ENCODE measurements at regions not wholly inside any gene's neighbourhood (a gene's known extent, or its start where the extent isn't known, plus 50 kb on each side); places are given as distances from the start of the nearest gene placed in this dataset.

GRCh38 chr2:155456222-155456621, 757.7 kb downstream of the KCNJ3 start:
- no peak overlapping the region for H3K18ac ChIP-seq (ENCODE audit: low read length)

GRCh38 chr2:155442755-155443372, 744.4 kb downstream of the KCNJ3 start:
- H2BK120ac ChIP-seq (ENCODE audit: low read depth, low read length): no peak overlapping the region
- no peak overlapping the region for H2BK12ac ChIP-seq (ENCODE audit: low read length)
- H3K36me3 ChIP-seq (replicated peaks in 1 of 2; ENCODE audit: control insufficient read depth in 2 of 2, insufficient read depth in 2 of 2, low read length in 2 of 2): no peaks in the 10 kb centered on the region
- no peaks in the 10 kb centered on the region for H3K27me3 ChIP-seq (ENCODE audit: control insufficient read depth in 3 of 3, insufficient read depth in 3 of 3, low read depth in 1 of 3, low read length in 3 of 3)
- no peak overlapping the region for H3K14ac ChIP-seq (ENCODE audit: low read length)
- no peak overlapping the region for H3K9ac ChIP-seq (ENCODE audit: low read depth, low read length, poor library complexity)
- no peak overlapping the region for H2BK15ac ChIP-seq (ENCODE audit: low read length)
- no CpG with 5 or more reads among the region's 2 CpGs for WGBS, 2 donors (ENCODE audit: extremely low coverage in 2 of 2, insufficient read length in 2 of 2, insufficient replicate concordance in 1 of 2)
- no peak overlapping the region for H4K8ac ChIP-seq (ENCODE audit: low read depth, low read length)
- H3K18ac ChIP-seq (ENCODE audit: low read length): no peak overlapping the region
- H4K91ac ChIP-seq (ENCODE audit: low read depth, low read length, poor library complexity): no peak overlapping the region
- H2AFZ ChIP-seq (ENCODE audit: low read length): no peak overlapping the region
- no peaks in the 10 kb centered on the region for H3K4me1 ChIP-seq (ENCODE audit: control insufficient read depth in 2 of 2, insufficient read depth in 1 of 2, low read depth in 1 of 2, low read length in 2 of 2)
- no peak overlapping the region for H3K23ac ChIP-seq (ENCODE audit: low read depth, low read length, poor library complexity)
- H3K4ac ChIP-seq (ENCODE audit: low read length): no peak overlapping the region
- no peak overlapping the region for H2BK5ac ChIP-seq (ENCODE audit: low read length)
- H3K27ac ChIP-seq (replicated peaks; ENCODE audit: low read length): no peak overlapping the region
- H3K4me2 ChIP-seq (ENCODE audit: insufficient read depth, low read length, poor library complexity, severe bottlenecking): no peak overlapping the region
- H3K9me3 ChIP-seq (replicated peaks in 1 of 2; ENCODE audit: control insufficient read depth in 2 of 2, insufficient read depth in 1 of 2, low read depth in 1 of 2, low read length in 2 of 2): no peaks in the 10 kb centered on the region
- H2AK5ac ChIP-seq (ENCODE audit: low read depth, low read length): no peak overlapping the region
- no peaks in the 10 kb centered on the region for H3K79me1 ChIP-seq (ENCODE audit: low read depth, low read length)
- no peak for DNase-seq (ENCODE audit: low spot score)
- no peak overlapping the region for H3K4me3 ChIP-seq (ENCODE audit: low read length in 2 of 2)

More at GRCh38 chr2:155456222-155456621, 757.7 kb downstream of the KCNJ3 start:
- Histone ChIP-seq H3K4me3 (ENCODE audit: low read length in 2 of 2) (no peak overlapping the region), H3K23ac (ENCODE audit: low read depth, low read length, poor library complexity) (no peak overlapping the region), H3K4ac (ENCODE audit: low read length) (no peak overlapping the region), H2AK5ac (ENCODE audit: low read depth, low read length) (no peak overlapping the region), H2BK15ac (ENCODE audit: low read length) (no peak overlapping the region), H3K36me3 (replicated peaks in 1 of 2; ENCODE audit: control insufficient read depth in 2 of 2, insufficient read depth in 2 of 2, low read length in 2 of 2) (no peaks in the 10 kb centered on the region), H3K27ac (replicated peaks; ENCODE audit: low read length) (no peak overlapping the region), H4K91ac (ENCODE audit: low read depth, low read length, poor library complexity) (no peak overlapping the region), H3K4me1 (ENCODE audit: control insufficient read depth in 2 of 2, insufficient read depth in 1 of 2, low read depth in 1 of 2, low read length in 2 of 2) (no peaks in the 10 kb centered on the region), H2BK12ac (ENCODE audit: low read length) (no peak overlapping the region), H3K27me3 (ENCODE audit: control insufficient read depth in 3 of 3, insufficient read depth in 3 of 3, low read depth in 1 of 3, low read length in 3 of 3) (no peaks in the 10 kb centered on the region), H2AFZ (ENCODE audit: low read length) (no peak overlapping the region), H3K9ac (ENCODE audit: low read depth, low read length, poor library complexity) (no peak overlapping the region), H2BK120ac (ENCODE audit: low read depth, low read length) (no peak overlapping the region), H3K79me1 (ENCODE audit: low read depth, low read length) (no peaks in the 10 kb centered on the region), H2BK5ac (ENCODE audit: low read length) (no peak overlapping the region), H3K14ac (ENCODE audit: low read length) (no peak overlapping the region), H3K9me3 (replicated peaks in 1 of 2; ENCODE audit: control insufficient read depth in 2 of 2, insufficient read depth in 1 of 2, low read depth in 1 of 2, low read length in 2 of 2) (no peaks in the 10 kb centered on the region), H4K8ac (ENCODE audit: low read depth, low read length) (no peak overlapping the region), H3K4me2 (ENCODE audit: insufficient read depth, low read length, poor library complexity, severe bottlenecking) (no peak overlapping the region)
- WGBS, 2 donors (ENCODE audit: extremely low coverage in 2 of 2, insufficient read length in 2 of 2, insufficient replicate concordance in 1 of 2): no CpG with 5 or more reads among the region's 1 CpG
- DNase-seq (ENCODE audit: low spot score): no peak

- no peak for DNase-seq (ENCODE audit: low spot score)
- H2AK5ac ChIP-seq (ENCODE audit: low read depth, low read length): no peak overlapping the region
- no peaks in the 10 kb centered on the region for H3K36me3 ChIP-seq (replicated peaks in 1 of 2; ENCODE audit: control insufficient read depth in 2 of 2, insufficient read depth in 2 of 2, low read length in 2 of 2)
- no peaks in the 10 kb centered on the region for H3K79me1 ChIP-seq (ENCODE audit: low read depth, low read length)
- H3K9me3 ChIP-seq (replicated peaks in 1 of 2; ENCODE audit: control insufficient read depth in 2 of 2, insufficient read depth in 1 of 2, low read depth in 1 of 2, low read length in 2 of 2): no peaks in the 10 kb centered on the region
- no CpG with 5 or more reads among the region's 2 CpGs for WGBS, 2 donors (ENCODE audit: extremely low coverage in 2 of 2, insufficient read length in 2 of 2, insufficient replicate concordance in 1 of 2)
- H3K4me2 ChIP-seq (ENCODE audit: insufficient read depth, low read length, poor library complexity, severe bottlenecking): no peak overlapping the region
- H3K4me3 ChIP-seq (ENCODE audit: low read length in 2 of 2): no peak overlapping the region
- no peak overlapping the region for H2BK15ac ChIP-seq (ENCODE audit: low read length)
- H3K27ac ChIP-seq (replicated peaks; ENCODE audit: low read length): no peak overlapping the region
- no peak overlapping the region for H4K91ac ChIP-seq (ENCODE audit: low read depth, low read length, poor library complexity)
- no peak overlapping the region for H4K8ac ChIP-seq (ENCODE audit: low read depth, low read length)
- no peak overlapping the region for H2BK5ac ChIP-seq (ENCODE audit: low read length)
- no peak overlapping the region for H3K23ac ChIP-seq (ENCODE audit: low read depth, low read length, poor library complexity)
- H3K27me3 ChIP-seq (ENCODE audit: control insufficient read depth in 3 of 3, insufficient read depth in 3 of 3, low read depth in 1 of 3, low read length in 3 of 3): no peaks in the 10 kb centered on the region
- no peaks in the 10 kb centered on the region for H3K4me1 ChIP-seq (ENCODE audit: control insufficient read depth in 2 of 2, insufficient read depth in 1 of 2, low read depth in 1 of 2, low read length in 2 of 2)
- H3K18ac ChIP-seq (ENCODE audit: low read length): no peak overlapping the region
- H3K9ac ChIP-seq (ENCODE audit: low read depth, low read length, poor library complexity): no peak overlapping the region
- no peak overlapping the region for H2BK120ac ChIP-seq (ENCODE audit: low read depth, low read length)
- H2AFZ ChIP-seq (ENCODE audit: low read length): no peak overlapping the region
- H2BK12ac ChIP-seq (ENCODE audit: low read length): no peak overlapping the region
- no peak overlapping the region for H3K14ac ChIP-seq (ENCODE audit: low read length)
- no peak overlapping the region for H3K4ac ChIP-seq (ENCODE audit: low read length)
Observed at GRCh38 chr2:155442088-155442487, 743.6 kb downstream of the KCNJ3 start.

- Histone ChIP-seq H2BK120ac (ENCODE audit: low read depth, low read length) (no peak overlapping the region), H3K4me1 (ENCODE audit: control insufficient read depth in 2 of 2, insufficient read depth in 1 of 2, low read depth in 1 of 2, low read length in 2 of 2) (no peaks in the 10 kb centered on the region), H3K14ac (ENCODE audit: low read length) (no peak overlapping the region), H2BK12ac (ENCODE audit: low read length) (no peak overlapping the region), H4K91ac (ENCODE audit: low read depth, low read length, poor library complexity) (no peak overlapping the region), H2AFZ (ENCODE audit: low read length) (no peak overlapping the region), H2BK15ac (ENCODE audit: low read length) (no peak overlapping the region), H3K27me3 (ENCODE audit: control insufficient read depth in 3 of 3, insufficient read depth in 3 of 3, low read depth in 1 of 3, low read length in 3 of 3) (no peaks in the 10 kb centered on the region), H3K36me3 (replicated peaks in 1 of 2; ENCODE audit: control insufficient read depth in 2 of 2, insufficient read depth in 2 of 2, low read length in 2 of 2) (no peaks in the 10 kb centered on the region), H3K4ac (ENCODE audit: low read length) (no peak overlapping the region), H3K18ac (ENCODE audit: low read length) (no peak overlapping the region), H3K79me1 (ENCODE audit: low read depth, low read length) (no peaks in the 10 kb centered on the region), H4K8ac (ENCODE audit: low read depth, low read length) (no peak overlapping the region), H3K23ac (ENCODE audit: low read depth, low read length, poor library complexity) (no peak overlapping the region), H3K9ac (ENCODE audit: low read depth, low read length, poor library complexity) (no peak overlapping the region), H3K27ac (replicated peaks; ENCODE audit: low read length) (no peak overlapping the region), H3K9me3 (replicated peaks in 1 of 2; ENCODE audit: control insufficient read depth in 2 of 2, insufficient read depth in 1 of 2, low read depth in 1 of 2, low read length in 2 of 2) (no peaks in the 10 kb centered on the region), H2BK5ac (ENCODE audit: low read length) (no peak overlapping the region), H3K4me3 (ENCODE audit: low read length in 2 of 2) (no peak overlapping the region), H3K4me2 (ENCODE audit: insufficient read depth, low read length, poor library complexity, severe bottlenecking) (no peak overlapping the region), H2AK5ac (ENCODE audit: low read depth, low read length) (no peak overlapping the region)
- DNase-seq (ENCODE audit: low spot score): no peak
- WGBS, 2 donors (ENCODE audit: extremely low coverage in 2 of 2, insufficient read length in 2 of 2, insufficient replicate concordance in 1 of 2): no CpG with 5 or more reads among the region's 9 CpGs
Observed at GRCh38 chr2:155431004-155431507, 732.6 kb downstream of the KCNJ3 start.

Data from neuronal stem cell (in vitro differentiated cells).